HG03045 (cell line): ENCODE measurements at regions not wholly inside any gene's neighbourhood (a gene's known extent, or its start where the extent isn't known, plus 50 kb on each side); places are given as distances from the start of the nearest gene placed in this dataset.

Source experiments
- ATAC-seq: cut with Tn5 transposase; IDR thresholded peaks from one replicate; pipeline ENCODE4 v1.9.1; 2021; ENCODE audit warnings: mild to moderate bottlenecking, moderate library complexity; ENCODE audit not compliant: unreplicated experiment

DNA sequence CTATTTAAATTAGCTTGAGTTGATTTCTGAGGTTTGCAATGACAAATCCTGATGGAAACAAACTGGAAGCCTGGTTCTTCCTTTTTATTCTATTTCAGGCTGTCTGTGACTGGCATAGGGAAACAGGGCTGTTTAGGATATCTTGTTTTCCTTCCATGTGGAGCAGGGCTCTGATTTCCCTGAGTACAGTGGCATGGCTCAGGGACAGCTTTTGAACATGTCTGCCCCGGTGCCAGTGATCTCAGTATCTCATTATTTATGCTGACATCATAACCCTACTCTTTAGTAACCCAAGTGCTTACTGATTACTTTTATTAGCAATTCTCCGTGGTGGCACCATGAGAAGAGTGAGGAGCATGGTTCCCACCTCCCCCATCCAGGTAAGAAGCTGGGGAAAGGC, 720.3 kb downstream of the GALR1 start:
- no peak for ATAC-seq

DNA sequence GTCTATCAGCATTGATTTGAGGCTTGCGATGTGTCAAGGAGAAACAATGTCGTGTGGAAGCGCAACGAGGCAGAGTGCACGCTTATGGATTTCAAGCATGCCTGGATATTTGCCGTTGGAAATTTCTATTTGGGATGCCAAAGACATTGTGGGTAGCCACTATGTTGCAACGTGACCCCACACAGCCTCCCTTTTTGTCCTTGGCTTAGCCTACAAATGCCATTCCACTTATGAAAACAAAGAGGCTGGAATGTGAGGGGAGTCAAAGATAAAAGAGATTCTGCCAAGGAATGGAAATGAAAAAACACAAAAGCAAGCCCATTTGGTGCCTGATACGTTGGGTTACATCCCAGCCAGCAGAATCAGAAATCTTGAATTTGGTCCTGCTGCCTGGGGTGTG, 721.2 kb downstream of the GALR1 start:
- no peak for ATAC-seq

DNA sequence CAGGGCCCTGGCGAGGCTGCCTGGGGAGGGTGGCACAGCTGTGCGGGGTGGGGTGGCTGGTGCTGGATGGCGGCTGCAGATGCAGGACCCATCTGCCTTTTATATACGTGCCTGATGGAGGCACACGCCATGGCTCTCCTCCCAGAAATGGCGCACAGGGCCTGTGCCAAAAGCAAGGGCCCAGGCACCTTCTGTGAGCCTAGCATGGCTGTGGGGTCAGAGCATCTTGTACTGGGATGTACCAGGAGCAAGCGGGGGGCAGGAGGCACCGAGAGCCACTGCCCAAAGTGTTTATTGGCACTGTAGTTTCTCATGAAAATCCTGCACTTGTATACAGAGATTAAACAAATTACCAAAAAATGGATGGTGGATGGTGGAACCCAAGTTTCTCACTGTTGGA, 724.1 kb downstream of the GALR1 start:
- ATAC-seq: no peak

DNA sequence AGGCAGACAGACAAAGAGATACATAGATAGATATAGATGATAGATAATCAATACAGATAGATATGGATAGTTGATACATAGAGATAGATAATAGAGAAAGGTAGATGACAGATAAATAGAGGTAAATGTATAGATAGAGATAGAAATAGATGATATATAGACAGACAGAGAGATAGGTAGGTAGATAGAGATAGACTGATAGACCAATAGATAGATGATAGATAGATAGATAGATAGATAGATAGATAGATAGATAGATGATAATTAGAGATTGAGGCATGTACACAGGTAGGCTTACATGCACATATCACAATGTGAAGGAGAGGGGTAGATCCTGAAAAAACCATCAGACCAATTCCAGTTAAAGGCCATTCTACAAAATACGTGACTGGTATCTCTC, 724.7 kb downstream of the GALR1 start:
- ATAC-seq: no peak

DNA sequence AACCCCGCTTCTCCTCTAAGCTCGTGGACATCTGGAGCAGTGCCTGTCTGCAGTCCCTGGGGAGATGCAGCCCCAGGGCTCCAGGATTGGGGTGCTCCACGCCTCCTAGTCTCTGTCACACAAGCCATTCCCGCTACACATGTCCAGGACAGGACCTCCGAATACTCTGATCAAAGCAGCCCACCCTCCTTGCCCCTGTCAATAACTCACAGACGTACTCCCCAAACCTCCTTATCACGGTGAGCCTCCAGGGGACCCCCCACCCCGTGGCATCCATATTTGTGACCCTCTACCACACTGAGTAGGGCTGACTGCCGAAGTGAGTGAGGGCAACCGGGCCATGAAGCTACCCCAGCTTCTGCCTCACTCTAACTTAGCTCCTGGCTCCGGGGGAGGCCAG, 727.7 kb downstream of the GALR1 start:
- no peak for ATAC-seq

DNA sequence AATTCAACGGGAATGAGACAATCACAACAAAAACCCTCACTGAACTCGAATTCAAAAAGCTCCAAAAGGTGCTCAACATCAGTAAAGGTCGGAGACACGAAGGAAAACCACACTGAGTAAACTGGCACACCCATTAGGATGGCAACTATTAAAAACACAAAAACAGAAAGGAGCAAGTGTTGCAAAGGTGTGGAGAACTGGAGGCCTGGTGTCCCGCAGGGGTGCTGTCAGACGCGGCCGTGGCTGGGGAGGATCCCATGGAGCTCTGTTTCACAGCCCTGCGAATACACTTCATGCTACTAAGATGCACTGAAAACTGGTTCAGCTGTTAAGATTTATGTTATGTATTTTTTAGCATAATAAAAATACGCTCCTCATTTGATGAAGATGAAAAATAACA, 730.6 kb downstream of the GALR1 start:
- no peak for ATAC-seq

DNA sequence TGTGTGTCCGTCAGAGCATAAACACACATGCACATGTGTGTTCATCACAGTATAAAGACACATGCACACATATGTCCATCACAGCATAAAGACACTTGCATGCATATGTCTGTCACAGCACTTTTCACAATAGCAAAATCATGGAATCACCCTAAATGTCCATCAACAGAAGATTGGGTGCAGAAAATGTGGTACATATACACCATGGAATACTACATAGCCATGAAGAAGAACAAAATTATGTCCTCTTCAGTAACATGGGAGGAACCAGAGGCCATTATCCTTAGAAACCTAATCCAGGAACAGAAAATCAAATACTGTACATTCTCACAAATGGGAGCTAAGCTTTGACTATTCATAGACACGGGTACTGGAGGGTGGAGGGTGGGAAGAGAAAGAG, 732.2 kb downstream of the GALR1 start:
- ATAC-seq: no peak

DNA sequence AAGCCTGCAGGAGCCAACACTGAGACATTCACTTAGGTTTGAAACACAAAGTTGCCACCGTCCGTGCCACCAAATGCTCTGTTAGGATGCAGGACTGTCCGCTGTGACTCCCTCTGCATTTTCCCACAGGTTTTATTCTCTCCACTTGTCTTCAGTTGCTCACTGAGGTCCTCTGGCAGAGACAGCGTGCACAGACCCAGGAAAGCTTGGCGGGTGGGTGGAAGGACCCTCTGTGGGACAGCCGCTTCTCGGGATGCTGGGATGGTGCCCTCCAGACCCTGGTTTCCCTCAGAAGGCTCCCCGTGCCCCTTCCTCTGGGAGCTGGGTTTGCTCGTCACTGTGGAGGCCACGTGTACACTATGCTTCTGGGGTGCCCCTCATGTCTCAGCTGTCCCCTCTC, 733.6 kb downstream of the GALR1 start:
- ATAC-seq: no peak

DNA sequence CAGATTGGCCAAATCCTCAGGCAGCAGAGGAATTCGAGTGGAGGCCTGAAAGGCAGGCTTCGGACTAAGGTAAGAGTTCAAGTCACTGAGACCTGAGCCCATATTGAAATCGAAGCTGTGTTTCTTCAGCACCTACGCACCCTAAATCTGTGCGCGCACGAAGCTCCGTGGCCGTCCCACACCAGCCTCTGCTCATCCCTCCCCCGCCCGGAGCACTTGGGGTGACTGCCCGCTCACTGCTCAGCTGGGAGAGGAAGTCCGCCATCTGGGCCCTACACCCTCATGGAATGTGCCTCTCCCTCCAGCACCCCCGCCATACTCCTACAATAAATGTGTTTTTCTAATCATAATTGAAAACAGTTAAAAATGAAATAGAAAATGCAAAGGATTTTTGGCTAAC, 734.5 kb downstream of the GALR1 start:
- no peak for ATAC-seq

DNA sequence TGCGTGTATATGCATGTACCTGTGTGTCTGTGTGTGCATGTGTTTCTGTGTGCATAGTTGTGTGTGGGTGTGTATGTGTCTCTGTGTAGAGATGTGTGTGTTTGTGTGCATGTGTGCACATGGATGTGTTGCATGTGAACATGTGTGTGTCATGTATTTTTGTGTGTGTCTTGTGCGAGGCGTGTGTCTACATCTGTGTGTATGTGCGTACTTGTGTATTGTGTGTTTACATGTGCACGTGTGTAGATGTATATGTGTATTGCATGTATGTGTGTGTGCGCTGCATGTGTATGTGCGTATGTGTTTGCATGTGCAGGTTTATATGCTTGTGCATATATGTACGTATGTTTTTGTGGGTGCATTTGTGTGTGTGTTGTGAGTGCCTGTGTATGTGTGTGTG, 735.2 kb downstream of the GALR1 start:
- ATAC-seq: no peak

DNA sequence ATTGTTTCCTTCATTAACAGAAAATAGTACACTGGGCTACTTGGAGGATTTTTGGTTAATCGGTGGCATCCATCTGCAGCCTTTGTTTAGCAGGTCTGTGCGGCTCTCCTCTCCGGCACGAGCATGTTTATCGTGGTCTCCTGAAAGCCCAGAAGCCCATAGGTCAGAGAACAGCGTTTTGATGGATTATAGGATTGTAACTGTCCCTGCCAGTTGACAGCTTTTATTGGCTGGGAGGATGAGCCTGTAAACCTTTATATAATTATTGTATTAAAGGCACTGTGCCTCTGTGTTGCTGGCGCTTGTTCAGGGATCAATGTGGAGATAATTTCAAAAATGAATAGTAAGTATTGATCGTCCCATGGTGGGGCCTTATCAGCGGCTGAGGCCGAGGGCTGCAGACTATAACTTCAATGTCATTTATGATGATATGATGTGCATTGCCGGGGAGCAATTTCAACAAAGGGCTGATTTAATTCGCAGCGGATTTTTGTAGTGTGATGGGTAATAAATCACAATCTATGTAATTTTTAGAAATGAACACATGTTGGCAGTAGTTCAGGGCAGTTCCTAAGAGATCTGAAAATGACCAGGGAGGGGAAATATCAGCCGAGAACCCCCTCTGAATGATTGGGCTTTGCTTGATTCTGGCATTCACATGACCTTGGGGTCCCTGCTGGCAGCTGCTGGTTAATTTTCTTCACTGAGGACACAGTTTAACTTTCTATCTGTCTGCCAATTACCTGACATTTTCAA, 736.1 kb downstream of the GALR1 start:
- no peak for ATAC-seq

DNA sequence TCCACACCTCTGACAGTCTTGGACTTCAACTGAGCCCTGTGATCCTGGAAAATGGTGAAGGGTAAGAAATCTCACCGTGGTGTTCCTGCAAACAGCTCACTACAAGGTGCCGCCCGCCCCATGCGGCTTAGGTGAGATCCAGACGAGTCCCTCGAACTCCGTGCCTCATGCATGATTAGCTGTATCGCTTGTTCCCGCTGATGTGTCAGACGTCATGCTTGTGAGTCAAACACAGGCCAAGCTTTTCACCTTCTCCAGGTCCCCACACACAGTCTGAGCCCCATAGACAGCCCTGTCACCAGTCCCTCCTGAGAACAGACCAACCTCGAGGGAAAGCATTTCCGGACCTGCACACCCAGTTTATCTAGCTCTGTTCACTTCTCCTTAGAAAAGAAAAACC, 740.5 kb downstream of the GALR1 start:
- no peak for ATAC-seq

DNA sequence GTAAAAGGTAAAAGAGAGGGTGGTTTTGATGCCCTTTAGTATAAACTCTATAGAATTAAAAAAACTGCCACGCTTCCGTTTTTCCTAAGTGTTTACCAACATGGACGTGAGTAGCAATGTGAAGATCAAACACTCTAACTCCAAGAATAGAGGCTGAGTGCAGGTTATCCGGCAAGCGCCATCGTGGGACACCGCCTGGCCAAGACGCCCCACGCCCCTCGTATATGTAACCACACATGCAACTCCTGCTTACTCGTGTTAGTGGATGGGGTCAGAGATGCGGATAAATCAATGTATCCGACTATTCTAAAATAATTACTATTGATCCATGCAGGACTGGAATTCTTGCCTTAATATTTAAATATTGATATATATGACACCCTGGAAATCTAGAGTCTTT, 741.3 kb downstream of the GALR1 start:
- no peak for ATAC-seq

DNA sequence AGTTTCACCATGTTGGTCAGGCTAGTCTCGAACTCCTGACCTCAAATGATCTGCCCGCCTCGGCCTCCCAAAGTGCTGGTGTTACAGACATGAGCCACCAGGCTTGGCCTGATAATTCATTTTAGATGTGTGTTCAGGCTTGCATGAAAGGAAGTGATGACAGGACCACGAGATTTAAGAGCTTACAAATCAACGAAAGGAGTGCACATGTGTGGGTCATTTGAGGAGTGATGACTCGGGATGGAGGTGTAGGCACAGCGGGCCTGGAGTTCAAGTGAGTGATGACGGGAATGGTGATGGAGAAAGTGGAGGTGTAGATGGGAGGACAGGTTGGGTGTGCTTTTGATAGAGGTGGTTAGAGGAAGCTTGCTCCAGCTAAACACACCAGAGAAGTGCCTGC, 742.4 kb downstream of the GALR1 start:
- no peak for ATAC-seq

DNA sequence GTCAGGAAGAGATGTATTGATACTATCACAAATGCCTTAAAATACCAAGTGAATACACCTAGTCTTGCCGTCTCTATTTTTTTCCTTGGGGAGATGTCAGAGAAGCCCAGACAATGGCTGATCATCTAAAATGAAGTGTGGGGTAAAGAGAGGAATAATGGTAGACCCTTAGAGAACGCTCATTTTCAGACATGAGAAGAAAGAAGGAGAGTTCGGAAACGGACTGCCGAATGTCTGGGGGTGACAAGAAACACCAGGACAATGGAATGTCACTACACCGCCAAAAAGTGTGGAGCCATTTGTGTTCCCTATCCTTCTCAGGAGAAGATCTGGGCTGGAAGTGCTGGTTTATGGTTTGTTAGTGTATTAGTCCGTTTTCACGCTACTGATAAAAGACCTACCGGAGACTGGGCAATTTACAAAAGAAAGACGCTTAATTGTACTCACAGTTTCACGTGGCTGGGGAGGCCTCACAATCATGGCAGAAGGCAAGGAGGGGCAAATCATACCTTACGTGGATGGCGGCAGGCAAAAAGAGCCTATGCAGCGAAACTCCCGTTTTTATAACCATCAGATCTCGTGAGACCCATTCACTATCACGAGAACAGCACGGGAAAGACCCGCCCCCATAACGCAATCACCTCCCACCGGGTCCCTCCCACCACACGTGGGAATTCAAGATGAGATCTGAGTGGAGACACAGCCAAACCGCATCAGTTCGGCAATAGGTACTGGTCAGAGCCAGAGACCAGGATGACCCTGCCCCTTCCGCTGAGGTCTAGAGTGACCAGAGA, 743.7 kb downstream of the GALR1 start:
- ATAC-seq: no peak

DNA sequence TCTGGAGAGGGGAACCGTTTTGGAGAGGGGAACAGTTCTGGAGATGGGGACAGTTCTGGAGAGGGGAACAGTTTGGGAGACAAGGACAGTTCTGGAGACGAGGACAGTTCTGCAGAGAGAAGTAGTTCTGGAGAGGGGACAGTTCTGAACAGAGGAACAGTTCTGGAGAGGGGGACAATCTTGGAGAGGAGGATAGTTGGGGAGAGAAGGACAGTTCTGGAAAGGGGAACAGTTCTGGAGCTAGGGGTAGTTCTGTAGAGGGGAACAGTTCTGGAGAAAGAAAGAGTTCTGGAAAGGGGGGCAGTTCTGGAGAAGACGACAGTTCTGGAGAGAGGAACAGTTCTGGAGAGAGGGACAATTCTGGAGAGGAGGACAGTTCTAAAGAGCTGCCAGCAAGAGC, 745.9 kb downstream of the GALR1 start:
- ATAC-seq: no peak

DNA sequence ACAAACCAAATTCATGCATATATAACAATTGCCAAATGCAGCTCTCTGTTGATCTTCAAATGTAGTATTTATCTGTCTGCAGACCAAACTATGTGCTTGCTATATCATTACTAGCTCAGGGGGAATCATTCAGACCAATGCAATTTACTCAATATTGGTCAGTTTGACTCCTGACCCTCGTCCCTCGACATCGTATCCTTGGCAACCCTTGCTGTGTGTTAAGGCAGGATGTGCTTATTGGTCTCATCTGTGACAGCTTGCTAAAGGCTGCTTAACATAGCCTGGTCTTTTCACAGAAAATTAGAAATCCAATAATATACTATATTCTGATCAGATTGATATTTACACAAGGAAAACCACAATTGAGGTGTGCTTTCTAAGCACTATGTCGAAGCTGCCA, 747.1 kb downstream of the GALR1 start:
- ATAC-seq: no peak

DNA sequence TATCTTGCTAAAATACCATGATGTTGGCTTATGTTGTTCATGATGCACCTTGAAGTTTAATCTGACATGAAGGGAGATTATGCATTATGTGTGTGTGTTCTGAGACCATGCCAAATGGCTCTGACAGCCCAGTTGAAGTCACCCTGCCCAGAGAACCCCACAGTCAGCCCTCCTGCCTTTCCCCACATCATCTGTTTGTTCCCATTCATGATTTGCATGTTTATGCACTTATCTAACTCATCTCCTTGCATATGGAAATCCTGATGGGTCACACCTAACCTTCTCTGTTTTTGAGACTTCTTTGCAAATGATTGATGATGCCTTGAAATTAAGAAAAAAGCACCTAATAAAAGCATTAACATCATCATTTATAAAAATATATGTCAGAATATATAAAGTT, 752.2 kb downstream of the GALR1 start:
- no peak for ATAC-seq

DNA sequence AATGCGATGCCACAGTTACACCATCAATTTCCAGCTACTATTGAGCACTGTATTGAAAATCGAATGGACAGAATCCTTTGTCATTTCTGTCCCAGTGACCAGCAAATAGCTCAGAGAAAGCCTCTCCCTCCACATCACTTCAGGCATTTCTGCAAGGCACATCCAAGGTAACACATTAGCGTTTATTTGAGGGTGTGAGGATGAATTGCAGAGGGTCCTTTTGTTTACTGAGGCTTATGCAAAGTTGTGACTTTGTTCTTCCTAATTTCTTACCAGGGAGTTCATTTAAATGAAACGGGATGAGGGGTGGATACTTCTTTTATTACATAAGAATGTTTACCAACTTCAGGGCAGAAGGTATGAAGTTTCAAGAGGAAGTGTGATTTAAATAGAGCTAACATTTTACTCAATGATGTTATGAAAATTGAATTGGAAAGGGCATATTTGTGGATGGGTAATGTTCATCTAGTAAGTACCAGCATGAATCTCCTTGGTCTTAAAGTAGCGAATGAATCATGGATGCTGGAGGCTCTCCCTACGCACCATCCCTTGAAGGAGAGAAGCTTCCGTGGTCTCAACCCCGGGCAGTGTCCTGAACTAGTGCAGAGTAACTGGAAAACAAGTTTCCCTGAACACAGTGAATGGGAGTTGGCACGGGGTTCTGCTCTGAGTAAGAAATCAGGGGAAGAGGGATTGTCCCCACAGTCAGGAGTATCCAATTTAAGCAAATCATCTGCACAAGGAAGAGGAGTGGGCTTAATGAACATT, 756.5 kb downstream of the GALR1 start:
- ATAC-seq: no peak

DNA sequence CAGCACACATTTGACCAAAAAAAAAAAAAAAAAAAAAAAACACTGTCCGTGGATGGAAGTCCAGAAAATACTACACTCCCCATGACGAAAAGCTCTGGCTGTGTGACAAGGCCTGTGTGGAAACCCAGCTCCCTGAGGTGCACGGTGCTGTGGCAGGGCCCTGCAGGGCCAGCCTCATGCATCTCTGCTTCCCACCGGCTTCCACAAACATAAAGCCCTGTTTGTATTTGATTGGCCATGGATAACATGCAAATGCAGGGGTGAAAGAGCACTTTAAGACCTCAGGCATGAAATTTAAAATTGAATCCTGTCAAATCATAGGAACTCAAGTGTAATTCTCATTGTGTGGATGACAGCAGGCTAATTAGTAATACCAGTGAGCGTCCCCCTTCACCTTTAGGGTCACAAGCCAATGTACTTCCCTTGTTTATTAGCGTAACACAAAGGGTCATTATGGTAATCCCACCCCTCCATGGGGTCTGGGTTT, 757.2 kb downstream of the GALR1 start:
- no peak for ATAC-seq

DNA sequence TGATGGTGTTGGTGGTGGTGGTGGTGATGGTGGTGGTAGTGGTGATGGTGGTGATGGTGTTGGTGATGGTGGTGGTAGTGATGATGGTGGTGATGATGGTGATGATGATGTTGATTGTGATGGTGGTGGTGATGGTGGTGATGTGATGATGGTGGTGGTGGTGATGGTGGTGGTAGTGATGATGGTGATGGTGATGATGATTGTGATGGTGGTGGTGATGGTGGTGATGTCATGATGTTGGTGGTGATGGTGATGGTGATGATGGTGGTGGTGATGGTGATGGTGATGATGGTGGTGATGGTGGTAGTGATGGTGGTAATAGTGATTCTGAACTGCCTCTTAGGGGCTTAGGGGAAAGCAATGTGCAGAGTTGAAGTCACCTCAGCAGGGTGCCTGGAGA, 760.7 kb downstream of the GALR1 start:
- ATAC-seq: no peak

DNA sequence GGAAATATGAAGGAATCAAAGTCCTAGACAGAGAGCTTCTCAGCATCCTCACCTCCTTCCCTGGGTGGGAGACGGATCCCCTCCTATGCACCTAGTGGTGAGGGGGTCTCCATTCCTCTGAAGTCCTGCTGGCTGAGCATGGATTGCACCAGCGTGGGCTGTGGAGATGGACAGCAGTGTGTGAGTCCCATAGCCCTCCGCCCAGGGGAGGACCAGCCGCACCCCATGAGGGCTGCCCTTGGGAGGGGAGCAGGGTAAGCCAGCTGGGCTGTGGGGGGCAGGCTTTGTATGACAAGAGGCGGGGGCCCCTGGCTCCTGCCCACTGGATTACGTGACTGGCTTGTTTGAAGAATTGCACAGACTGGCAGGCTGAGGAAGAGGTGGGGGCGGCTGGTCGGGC, 768.2 kb downstream of the GALR1 start:
- ATAC-seq: no peak
